AG20443 (cell line): ENCODE measurements at regions not wholly inside any gene's neighbourhood (a gene's known extent, or its start where the extent isn't known, plus 50 kb on each side); places are given as distances from the start of the nearest gene placed in this dataset.
"Not testable (repeated sequence)": the region's sequence is repeated elsewhere in the genome, so short reads cannot be mapped to it uniquely, and the experiment has no call there.

ENCODE experiments used
- DNase-seq: peaks from one replicate; pipeline ENCODE4 v3.0.0; 2012; ENCODE audit warnings: low spot score, mixed read lengths

DNA sequence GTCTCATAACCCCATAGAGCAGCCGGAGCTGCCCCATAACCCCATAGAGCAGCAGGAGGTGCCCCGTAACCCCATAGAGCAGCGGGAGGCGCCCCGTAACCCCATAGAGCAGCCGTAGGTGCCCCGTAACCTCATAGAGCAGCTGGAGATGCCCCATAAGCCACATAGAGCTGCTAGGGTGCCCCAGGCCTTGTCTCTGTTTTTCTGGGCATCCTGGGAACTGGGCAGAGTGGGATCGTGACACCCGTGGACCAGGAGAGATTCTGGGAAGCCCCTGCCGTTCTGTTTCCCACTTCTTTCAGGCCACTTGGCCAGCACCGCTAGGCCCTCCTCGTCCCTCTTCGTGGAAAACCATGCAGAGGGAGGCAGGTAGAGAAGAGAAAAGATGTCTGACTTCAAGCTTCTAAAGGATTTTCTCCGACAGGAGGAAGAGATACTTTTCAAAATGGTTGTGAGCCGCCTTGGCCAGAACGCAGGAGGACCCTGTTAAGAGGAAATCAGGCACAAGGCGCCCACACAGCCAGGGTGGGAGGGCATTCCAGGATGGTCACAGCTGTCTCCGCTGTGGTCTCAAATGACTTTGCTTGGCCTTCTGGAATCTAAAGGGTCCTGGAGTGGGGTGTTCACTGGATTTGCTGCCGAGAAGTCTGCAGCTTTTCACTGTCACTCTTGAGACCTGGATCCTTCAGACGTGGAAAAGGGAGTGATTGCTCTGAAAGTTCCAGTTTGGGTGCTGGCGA is 171.8 kb downstream of the NPIPB11 start:
- DNase-seq, result not testable (repeated sequence)

DNA sequence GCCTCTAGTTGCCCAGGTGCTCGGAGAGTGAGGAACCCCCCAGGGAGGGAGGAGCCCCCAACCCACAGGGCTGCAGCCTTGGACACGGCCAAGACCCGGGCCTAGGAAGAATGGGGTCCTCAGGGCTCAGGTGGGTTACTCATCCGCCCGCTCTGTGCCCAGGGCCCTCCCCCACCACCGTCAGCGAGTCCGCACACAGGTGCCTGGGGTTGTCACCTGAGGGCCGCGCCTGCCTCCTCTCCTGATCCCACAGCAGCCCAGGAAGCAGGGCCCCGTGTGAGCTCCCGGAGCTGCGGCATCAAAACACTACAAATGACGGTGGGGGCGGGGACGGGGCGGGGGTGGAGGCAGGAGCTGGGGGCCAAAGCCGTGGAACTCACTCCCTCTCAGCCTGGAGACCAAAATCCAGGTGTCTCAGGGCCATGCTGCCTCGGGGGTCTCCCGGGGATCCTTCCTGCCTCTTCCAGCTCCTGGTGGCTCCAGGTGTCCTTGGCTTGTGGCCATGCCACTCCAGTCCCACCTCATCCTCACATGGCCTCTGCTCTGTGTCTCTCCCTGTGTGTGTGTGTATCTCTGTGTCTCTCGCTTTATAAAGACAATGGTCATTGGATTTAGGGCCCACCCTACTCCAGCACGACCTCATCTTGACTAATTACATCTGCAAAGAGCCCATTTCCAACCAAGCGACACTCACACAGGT is 172.7 kb downstream of the NPIPB11 start:
- not testable (repeated sequence) for DNase-seq

DNA sequence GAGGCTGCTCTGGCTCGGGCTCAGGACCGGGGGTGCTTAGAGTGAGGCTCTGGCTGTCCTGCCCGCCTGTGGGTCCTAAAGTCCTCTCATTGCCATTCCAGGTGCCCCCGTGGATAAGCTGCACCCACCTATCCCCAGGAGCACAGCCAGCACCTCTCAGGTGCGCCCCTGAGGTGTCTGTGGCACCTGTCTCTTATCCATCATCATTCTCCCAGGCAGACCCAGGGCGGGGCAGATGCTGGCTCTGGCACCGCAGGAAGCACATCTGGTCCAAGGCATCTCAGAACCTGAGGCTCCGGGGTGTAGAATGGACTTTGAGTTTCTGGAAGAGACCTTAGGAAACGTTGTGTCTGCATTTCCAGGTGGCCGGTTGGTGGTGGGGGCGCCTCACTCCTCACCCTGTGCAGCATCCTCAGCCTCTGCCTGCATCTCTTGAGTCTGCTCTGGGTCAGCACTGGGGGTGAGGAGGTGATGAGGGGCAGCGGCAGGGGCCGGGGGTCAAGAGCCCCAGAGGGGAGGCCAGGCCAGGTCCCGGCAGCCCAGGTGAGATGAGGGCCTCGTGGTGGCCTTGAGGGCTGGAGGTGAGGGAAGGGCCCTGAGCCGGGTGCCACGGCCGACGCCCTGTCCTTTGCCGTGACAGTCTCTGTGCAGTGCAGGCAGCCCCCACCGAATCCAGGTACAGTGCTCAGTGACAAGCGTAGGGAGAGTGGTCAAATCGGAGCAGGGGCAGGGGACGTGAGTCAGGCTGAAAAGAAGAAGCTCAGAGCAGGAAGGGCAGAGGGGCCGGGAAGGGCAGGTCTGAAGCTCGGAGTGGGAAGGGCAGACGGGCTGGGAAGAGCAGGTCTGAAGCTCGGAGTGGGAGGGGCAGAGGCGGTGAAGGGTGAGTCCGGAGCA is 173.5 kb downstream of the NPIPB11 start:
- no peak for DNase-seq

DNA sequence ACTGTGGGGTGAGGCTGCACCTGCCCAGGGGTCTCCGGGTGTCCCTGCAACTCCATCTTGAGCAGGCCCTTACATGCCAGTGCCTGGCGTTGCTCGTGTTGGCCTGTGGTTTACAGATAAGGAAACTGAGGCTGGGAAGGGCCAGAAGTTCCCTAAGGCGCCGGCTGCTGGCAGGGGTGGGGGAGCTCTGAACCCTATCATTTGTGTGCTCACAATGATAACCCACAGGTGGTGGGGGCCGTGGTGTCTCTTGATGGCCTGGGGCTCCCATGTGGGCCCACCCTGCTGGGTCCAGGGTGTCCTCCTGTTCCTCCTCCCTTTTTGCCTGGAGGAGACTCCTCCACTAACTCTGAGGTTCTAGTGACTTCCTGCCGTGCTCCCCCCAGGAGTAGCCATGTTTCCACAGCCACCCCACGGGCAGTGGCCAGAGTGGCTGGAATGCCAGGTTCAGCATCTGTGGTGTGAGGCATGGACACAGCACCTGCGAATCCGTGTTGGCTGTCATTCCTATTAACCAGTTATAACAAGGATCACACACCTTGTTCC is 174.3 kb downstream of the NPIPB11 start:
- DNase-seq, result not testable (repeated sequence)

DNA sequence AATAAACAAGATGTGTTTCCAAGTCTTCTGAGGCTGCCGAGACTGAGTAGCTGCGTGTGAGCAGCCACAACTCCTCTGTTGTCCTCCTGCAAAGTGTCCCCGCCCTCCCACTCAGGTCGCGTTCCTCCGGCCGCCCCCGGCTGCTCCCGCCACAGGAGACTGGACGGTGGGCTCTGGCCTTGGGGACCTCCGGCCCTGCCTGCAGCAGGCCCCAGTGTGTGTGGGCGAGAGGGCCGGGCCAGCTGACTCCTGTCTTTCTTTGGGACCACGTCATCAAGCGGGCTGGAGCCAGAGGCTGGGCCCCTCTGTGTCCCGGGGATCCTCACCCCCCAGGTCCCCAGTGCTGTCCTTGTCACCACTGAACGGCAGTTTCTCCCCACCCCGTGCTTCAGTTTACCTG is 175.3 kb downstream of the NPIPB11 start:
- DNase-seq, result peak; percentile 32

DNA sequence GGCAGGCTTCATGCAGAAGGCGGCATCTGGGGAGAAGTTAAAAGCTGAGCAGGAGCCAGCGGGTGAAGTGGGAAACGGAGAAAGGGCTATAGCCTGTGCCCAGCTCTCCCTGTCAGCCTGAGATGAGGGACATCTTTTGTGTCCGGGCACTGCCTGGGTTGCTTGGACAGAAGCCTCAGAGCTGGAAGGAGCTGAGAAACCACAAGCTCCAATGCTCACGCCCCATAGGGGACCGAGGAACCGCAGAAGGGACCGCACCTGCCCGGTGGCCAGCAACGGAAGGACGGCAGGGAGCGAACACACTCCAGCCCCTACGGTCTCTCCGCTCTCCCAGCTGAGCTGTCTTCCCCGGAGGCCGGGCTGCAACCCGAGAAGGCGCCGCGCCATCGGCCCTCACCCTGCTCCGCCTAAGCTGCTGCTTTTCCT is 175.8 kb downstream of the NPIPB11 start:
- DNase-seq, result peak; percentile 39

DNA sequence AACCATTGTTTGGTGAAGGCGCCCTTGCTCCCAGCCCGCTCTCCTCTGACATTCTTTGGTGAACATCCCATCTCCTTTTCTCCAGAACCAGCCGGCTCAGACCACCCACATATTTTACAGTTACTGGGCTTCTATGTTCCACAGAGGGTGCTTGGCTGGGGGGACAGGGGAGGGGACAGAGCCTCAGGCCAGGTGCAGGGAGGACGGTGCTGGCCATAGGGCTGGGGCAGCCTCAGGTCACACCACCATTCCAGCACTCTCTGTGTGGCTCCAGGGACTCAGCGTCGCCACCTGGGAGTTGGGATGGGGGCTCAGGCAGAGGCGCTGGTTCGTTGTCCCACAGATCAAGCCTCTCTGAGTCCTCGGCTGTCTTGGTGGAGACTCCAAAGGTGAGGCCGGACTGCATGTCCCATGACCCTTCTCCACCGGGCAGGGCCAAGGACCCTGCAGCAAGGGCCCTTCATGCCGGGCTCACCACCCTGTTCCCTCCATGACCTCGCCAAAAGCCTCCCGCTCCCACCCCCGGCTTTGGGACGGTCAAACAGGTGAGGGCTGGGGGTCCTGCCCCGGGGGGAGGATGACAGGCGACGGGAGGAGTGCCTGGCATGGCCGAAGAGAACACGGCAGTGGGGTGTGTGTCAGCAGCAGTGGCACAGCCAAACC is 176.4 kb downstream of the NPIPB11 start:
- DNase-seq, result not testable (repeated sequence)

DNA sequence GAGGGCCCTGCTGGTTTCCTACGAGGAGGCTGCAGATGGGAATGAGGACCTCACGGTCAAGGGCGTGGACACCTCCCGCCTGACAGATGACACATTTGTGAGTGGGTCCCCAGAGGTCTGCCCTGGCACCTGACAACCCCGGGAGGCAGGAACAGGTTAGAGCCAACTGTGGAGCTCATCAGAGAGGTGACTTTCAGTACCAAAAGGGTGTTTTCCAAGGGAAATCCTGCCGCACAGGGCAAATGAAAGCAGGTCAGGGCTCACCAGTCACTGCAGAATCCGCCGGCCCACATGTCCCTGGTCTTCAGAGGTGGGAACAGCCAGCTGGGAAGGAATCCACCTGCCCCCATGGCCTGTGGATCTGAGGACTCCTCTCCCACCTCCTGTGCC is 176.9 kb downstream of the NPIPB11 start:
- not testable (repeated sequence) for DNase-seq

DNA sequence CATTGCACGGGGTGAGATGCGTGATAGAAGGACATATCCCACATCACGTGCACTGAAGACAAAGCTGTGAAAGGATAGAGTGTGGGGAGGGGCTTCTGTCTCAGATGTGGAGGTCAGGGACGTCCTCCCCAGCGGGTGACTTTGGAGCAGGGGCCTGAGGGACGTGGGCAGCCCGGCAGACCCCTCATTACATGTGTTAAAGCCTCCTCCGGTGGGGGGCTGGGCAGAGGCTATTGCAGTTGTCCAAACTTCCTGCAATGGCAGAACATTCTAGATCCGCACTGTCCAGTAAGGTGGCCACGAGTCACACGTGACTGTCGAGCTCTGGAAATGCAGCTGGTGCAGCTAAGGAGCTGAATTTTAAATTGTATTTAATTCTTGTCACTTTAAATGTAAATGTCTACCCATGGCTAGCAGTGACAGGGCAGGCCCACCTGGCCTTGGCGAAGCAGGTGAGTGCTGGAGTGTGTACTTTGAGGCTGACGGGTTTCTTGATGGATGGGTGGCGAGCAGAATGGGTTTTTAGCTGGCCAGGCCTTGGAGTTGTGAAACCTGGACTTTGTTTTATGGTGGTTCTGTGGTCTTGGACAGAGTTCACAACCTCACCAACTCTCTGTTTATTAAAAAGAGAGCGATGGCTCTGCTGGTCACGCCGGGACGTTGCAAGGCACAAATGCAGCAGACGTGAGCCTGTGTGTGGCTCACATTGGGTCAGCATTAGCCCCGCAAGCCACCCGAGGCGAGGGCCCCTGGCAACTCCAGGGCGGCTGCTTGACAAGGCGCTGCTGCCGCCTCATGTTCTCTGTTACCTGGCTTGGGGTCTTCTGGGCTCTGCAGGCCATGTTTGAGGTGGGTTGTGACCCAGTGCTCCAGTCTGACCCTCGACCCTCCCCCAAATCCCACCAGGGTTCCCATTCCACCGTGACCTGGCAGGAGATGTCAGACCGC is 177.6 kb downstream of the NPIPB11 start:
- DNase-seq, result not testable (repeated sequence)

DNA sequence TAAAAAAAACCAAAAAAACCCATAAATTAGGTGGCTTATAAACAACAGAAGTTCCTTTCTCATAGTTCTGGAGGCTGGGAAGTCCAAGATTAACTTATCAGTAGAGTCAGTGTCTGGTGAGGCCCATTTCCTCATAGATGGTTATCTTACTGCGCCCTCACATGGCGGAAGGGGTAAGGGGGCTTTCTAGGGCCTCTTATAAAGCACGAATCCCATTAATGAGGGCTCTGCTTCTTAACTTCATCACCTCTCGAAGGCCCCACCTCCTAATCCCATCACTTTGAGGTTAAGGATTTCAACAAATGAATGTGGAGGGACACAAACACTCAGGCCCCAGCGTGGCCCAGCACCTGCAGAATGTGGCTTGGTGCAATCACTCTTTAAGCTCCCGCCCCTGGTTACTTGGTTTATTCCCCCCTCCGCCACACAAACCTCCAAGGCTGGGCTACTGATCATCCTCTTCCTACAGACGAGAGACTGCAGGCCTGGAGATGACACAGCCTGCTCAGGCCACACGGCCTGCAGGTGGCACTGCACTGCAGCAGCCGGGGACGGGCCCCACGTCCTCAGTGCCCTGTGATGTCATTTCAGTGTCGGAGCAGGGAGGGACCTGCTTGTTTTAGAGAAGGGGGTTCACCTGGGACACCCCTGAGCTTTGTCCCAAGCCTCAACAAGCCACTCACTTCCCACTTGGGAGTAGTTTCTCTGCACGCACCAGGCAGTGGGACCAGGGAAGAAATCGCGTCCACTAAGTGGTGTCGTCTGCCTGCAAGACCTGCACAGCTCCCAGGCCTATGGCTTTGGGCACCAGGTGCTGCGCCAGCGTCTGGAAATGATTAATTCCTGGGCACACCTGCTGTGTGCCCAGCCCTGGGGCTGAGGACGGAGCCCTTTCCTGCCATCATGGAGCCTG is 178.5 kb downstream of the NPIPB11 start:
- not testable (repeated sequence) for DNase-seq

DNA sequence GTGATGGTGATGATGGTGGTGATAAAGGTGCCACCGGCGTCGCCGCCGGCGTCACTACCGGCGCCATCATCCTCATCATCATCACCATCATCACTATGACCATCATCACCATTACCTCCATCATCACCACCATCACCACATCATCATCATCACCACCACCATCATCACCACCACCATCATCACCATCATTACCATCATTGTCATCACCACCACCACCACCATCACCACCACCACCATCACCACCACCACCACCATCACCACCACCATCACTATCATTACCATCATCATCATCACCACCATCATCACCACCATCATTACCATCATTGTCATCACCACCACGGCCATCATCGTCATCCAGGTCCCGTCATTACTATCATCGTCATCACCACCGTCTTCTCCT is 179.7 kb downstream of the NPIPB11 start:
- DNase-seq, result no peak

DNA sequence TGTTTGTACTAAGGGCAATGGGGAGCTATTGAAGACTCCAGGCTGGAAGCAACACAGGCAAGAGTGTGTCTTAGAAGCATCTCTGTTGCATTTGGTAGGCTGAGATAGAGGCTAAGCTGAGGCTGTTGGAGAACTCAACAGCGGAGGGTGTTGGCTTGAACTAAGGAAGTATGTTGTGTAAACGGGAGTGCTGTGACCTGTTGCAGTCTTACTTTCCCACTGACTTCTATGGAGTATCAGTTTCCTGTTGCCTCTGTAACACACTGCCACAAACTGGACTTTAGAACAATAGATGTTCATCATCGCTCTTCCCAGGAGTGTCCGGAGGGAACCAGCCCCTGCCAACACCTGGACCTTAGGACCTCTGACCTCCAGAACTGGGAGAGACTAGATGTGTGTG is 181.8 kb downstream of the NPIPB11 start:
- DNase-seq, result not testable (repeated sequence)

DNA sequence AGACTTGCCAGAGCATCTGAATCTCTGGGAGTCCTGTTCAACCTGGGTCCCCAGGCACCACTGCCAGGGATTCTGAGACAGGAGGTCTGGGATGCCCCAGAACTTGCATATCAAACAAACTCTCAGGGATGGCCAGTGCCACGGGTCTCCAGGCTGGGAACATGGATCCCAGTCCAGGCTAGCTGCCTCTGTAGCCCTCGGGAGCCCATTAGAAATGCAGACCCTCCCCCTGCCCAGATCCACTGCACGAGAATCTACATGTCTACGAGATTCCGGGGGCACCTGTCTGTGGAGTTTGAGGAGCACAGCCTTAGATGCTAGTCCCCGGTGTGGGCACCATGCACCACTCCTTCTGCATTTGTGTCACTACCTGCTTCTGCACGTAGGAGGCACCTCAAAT is 183.9 kb downstream of the NPIPB11 start:
- DNase-seq, result not testable (repeated sequence)

DNA sequence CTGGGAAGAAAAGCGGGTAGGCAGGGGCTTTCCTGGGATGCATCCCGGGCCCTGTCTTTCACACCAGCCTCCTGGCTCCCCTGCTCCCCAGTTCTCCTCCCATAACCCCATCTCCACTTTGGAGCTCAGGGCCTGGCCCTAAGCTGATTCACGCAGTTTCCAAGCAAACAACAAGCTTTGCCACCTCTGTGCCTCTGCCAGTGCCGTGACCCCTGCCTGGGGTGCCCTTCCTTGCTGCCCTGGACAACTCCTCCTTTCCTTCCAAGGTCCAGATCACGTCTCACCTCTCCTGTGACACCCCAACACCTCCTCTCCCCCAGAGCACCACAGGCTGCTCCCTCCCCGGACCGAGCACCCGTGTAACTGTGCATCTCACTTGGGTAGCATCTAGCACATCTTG is 184.5 kb downstream of the NPIPB11 start:
- DNase-seq, result not testable (repeated sequence)

DNA sequence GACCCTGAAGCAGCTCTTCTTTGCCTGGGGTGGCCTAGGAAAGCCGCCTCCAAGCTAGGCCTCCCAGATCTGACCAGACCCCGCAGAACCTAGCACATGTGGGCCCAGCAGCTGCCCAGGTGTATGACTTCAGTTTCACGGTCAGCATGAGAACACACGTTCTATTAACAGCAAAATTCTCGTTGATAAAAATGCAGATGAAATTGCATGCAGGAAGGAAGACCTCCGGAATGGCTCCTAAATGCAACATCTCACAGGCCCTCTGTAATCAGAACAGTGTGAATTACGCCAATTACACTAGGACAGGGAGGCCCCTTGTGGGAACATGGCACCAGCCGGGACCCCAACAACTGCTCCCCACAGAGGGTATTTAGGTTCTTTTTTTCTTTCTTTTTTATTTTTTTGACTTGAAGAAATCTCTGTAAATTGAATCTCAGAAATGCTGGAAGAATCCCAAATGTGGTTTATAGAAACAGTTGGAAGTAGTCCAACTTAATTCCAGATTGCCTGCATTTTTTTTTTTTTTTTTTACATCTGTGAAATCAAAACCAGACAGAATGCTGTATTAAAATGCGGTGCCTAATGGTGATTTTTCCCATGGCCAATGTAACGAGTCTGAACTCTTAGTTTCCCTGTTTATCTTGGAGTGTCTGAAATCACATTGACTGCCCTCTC is 185.1 kb downstream of the NPIPB11 start:
- DNase-seq, result peak; percentile 14

DNA sequence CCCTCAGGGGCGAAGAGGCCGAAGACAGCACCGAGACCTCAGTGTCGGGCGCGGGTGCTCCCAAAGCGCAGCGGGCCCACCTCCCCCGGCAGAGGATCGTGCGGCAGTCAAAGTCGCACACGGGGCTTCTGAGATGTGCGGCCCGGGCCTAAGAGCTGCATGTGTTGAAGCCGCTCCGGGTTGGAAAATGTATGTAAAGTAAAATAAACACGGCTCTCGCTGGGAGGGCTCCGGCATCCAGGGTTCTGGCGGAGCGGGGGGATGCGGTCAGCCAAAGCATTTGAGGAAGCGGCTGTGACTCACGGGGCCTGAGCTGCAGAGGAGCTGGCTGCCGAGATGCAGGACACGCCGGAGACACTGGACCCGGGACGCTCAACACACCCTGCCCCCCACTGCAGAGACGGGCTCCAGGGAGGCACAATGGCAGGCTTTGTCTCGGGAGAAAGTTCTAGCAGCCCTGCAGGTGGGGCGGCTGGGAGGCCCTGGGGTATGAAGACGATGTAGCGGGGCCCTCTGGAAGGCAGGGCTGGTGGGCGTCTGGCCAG is 185.8 kb downstream of the NPIPB11 start:
- DNase-seq, result peak; percentile 56

DNA sequence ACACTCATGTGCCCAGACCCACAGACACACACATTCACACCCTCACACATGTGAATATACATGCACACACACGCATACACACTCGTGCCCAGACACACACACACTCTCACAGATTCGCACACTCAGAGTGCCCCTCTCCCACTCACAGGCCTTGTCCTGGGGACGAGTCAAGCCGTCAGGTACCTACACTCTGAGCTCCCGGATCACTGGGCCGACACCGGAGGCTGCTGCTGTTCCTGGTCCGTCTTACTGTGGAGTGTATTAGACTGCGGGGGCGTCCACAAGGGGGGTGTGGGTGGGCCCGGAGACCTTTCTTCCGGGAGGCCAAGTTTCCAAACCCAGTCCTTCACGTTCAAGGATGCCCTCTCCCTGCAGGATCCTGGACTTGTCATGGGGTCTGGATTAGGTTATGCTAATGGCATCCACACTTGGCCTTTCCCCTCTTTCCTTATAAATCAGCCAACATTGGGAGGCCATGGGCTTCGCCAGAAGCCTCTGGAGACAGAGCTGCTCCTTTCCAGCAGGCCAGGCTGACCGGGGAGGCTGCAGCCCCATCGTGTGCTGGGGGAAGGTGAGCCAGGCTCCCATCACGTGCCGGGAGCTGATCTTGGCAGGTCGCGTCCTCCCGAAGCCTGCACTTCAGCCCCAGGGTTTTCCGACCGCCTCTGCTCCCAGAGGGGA is 186.4 kb downstream of the NPIPB11 start:
- DNase-seq, result peak; percentile 34

DNA sequence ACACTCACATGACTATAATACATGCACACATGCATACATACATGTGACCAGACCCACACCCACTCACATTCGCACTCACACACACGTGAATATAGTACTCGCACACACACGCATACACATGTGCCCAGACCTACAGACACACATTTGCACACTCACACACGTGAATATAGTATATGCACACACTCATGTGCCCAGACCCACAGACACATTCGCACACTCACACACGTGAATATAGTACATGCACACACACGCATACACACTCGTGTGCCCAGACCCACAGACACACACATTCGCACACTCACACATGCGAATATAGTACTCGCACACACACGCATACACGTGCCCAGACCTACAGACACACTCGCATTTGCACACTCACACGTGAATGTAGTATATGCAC is 186.9 kb downstream of the NPIPB11 start:
- DNase-seq, result not testable (repeated sequence)
